ENCODE measurements at regions not wholly inside any gene's neighbourhood (a gene's known extent, or its start where the extent isn't known, plus 50 kb on each side); places are given as distances from the start of the nearest gene placed in this dataset.

DNA sequence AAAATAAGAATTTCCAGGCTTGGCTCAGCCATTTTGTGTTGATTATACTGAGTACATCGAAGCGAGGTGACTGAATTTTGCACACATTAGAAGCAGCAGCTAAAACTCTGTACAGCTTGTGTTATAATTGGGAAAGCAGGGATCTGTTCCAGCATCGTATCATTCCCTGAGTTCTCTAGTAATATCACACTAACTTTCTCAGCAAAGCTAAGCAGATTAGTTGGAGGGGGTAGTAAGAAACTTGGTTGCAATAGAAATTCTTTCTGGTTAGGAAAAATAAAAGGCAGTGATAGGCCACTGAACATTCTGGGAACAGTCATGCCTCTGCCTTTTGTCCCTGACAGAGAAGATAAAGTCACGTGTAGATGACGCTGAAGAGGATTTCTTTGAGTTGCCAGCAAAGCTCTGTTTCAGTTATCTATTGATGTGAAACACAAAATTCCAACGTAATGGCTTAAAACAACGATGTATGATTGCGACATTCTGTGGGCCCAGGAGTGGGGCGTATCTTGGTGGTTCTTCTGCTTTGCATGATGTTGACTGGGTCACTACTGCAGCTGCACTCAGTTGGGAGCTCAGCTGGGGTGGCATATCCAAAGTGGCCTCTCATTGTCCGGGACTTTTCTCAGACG lies 202.1 kb upstream of the MEX3C start:
- no peak for DNase-seq

DNA sequence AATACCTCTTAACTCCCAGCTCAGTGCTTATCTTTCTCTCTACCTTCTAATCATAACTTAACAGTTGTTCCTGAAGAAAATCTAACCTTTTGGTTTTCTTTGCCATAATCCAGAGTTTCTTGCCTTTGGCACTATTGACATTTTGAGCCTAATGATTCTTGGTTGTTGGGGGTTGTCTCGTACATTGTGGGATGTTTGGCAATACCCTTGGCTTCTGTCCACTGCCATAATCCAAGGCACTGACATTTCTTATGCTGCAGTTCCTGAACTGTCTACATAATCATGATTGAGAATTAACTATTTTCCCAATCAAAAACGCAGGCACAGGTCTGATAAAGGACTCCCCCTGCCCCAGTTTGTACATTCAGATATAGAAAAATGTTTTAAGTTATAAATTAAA lies 203.2 kb upstream of the MEX3C start:
- no peak for DNase-seq

DNA sequence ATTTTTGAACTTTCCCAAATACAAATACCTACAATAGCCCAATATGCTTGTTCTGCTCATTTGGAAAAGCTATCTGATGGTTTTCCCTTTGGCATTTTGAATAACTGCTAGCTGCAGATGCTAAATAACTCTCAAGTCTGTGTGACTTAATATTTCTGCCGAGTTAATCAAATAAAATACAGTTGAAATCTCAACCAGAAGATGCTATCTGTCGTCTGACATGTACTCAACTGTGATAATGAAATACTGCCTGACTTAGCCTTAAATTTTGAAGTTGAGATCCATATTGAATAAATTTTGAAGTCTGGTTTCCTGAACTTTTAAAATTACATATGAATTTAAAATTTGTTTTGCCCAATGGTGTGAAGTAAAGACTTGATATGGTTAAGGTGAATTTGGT lies 204.4 kb upstream of the MEX3C start:
- no peak for DNase-seq

- DNase-seq: no peak
Measured at GRCh38 chr18:51404620-51405019, 207.1 kb upstream of the MEX3C start.

- DNase-seq: no peak
Measured at GRCh38 chr18:51405683-51406477, 208.4 kb upstream of the MEX3C start.

- DNase-seq: no peak
Measured at GRCh38 chr18:51417643-51418483, 220.4 kb upstream of the MEX3C start.

- no peak for DNase-seq
Measured at GRCh38 chr18:51425475-51425874, 228.0 kb upstream of the MEX3C start.

GRCh38 chr18:51425889-51426288 lies 228.4 kb upstream of the MEX3C start:
- DNase-seq: no peak

GRCh38 chr18:51426996-51427395 lies 229.5 kb upstream of the MEX3C start:
- DNase-seq: no peak

DNA sequence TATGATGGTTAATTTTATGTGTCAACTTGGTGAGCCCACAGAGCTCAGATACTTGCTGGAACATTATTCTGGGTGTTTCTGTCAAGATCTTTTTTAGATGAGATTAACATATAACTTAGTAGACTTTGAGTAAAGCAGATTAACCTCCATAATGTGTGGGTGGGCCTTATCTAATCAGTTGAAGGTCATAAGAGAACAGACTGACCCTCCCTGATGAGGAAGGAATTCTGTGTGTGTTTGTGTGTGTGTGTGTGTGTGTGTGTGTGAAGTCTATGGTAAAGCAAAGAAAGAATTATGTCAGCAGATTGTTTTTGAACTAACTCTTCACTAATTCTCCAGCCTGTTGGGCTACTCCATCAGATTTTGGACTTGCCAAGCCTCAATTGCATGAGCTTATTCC lies 232.2 kb upstream of the MEX3C start:
- no peak for DNase-seq

DNA sequence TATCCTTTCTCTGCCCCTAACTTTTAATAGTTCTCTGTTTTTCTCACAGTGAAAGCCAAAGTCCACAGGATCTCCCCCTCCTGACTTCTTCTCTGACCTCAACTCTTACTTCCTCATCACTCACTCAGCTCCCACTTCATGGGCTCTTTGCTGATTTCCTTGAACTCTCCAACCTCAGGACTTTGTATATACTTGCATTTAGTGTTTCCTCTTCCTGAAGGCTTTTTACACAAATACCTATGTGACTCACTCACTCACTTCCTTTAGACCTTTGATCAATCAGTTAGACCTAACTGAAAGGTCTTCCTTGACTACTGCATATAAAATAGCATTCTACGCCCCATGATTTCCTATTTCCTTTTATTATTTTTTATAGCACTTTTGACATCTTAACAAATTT lies 233.1 kb upstream of the MEX3C start:
- DNase-seq: no peak

DNA sequence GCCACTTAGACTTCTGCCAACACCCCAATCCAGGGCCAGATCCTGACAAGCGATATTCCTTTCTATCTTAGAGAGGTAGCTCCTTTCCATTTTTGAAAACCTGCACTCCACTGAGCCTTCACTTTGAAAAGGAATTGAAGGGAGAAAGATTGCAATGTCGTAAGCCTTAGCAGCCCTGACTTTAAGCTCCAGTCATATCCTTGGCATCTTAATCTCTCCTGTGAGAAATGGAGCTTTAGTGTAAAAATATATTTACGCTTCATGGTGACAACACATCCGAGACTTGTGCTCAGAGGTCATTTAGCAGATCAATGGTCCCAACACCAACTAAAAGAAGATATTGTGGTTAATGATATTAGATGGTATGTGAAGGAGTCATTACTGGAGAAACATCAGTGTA lies 235.8 kb upstream of the MEX3C start:
- no peak for DNase-seq

- no peak for DNase-seq
Measured at GRCh38 chr18:51433881-51434280, 236.4 kb upstream of the MEX3C start.

DNA sequence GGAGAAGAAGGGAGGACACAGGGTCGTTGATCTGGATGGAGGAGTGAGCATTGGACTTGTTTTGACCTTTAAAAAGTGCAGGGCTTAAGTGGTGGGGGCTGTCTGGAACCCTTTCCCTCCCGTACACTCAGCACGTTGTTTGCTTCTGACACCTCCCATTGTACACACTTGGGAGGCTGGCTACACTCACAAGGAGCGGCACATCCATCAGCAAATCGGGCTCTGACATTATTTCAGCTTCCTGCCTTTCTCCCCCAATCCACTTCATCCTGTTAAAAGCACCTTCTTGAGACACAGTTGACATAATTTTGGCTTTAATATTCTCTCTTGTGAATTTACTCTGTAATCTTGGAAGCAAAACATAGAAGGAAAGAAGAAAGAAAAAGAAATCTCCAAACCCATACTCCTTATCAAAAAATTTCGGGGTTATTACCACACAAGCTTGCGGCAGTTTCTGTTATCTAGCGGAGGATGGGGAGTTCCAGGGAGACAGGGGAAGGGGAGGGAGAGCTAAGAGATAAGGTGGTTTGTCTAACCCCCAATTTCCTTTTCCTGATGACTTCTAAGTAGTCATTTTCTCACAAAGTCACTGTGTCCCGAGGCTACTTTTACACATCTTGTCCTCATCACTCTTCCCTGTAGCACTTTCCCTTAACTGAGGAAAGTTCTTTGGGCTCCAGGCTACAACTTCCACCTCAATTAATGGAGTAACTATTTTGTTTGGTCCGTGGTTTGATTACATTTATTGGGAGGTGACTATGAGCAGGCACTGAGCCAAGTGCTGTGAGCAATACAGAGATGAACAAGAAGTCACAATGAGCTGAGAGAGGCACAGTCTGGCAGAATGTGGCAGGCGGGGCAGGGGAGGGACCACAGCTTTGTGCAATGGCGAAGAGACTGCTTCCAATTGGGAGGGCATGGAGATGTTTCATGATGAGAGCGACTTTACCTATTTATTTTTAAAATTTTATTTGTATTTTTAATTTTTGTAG lies 240.1 kb upstream of the MEX3C start:
- DNase-seq: no peak

- DNase-seq: no peak
Measured at GRCh38 chr18:51438797-51439350, 241.4 kb upstream of the MEX3C start.

DNA sequence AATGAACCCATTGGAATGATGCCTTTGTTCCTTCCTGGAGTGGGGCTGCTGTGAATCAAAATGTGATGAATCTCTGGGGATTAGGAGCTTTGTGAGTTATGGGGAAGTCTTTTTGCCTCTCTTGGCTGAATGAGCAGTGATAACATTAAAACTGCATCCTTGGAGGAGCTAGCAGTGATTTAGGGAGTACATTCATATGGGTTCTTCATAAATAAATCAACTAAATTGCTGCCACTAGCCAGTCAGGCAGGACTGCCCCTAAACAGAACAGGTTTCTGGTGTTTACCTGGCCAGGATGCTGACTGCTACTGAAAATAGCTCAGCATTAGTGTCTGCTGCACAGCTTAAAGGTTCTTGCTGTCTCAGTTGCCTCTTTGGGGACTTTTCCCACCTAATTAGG lies 244.5 kb upstream of the MEX3C start:
- DNase-seq: no peak

- DNase-seq: peak; percentile 2
Measured at GRCh38 chr18:51446571-51447210, 249.2 kb upstream of the MEX3C start.

- DNase-seq: peak; percentile 10
Measured at GRCh38 chr18:51447351-51448342, 250.2 kb upstream of the MEX3C start.

DNA sequence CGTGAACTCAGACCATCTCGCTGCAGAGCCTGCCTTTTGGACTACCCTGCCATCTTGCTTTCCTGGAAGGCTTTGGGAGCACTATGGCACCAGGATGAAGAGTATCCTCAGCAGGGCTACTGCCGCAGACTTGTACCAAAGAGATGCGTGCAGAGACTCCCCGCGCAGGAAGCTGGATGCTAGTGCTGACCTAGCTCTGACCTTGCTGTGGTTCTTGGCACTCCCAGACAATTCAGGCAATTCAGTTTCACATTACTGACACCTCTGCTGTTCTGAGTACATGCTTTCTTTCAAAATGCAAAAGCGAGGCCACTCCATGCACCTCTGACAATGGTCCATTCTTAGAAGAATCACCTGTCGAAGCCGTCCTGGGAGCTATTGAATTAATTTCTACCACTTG lies 251.5 kb upstream of the MEX3C start:
- no peak for DNase-seq

DNA sequence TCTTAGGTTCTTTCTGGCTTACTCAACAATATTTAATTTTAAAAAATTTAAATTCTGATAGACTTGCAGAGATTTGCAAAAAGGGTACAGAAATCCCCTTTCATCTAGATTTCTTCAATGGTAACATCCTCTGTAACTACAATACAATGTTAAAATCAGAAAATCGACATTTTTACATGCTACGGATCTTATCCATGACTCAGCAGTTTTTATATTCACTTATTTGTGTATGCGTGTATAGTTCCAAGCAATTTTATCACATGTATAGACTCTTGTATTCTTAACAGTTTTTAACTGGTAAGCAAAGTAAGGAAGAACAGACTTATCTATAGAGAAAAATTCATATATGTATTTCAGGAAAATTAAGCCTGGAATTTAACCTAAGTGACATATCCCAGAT lies 256.1 kb upstream of the MEX3C start:
- DNase-seq: no peak
